ENCODE measurements at regions not wholly inside any gene's neighbourhood (a gene's known extent, or its start where the extent isn't known, plus 50 kb on each side); places are given as distances from the start of the nearest gene placed in this dataset.

- no peak for DNase-seq (ENCODE audit: low read depth in 4 of 4, low spot score in 1 of 4)
Observed at GRCh38 chr3:6526861-6527260, 334.1 kb upstream of the GRM7 start.

- no peak for DNase-seq (ENCODE audit: low read depth in 4 of 4, low spot score in 1 of 4)
Observed at GRCh38 chr3:6528951-6529350, 332.0 kb upstream of the GRM7 start.

GRCh38 chr3:6531153-6531552 is 329.8 kb upstream of the GRM7 start:
- no peak for DNase-seq (ENCODE audit: low read depth in 4 of 4, low spot score in 1 of 4)

- no peak for DNase-seq (ENCODE audit: low read depth in 4 of 4, low spot score in 1 of 4)
Observed at GRCh38 chr3:6532101-6532500, 328.8 kb upstream of the GRM7 start.

- DNase-seq (ENCODE audit: low read depth in 4 of 4, low spot score in 1 of 4): no peak
Observed at GRCh38 chr3:6540981-6541380, 319.9 kb upstream of the GRM7 start.

- DNase-seq (ENCODE audit: low read depth in 4 of 4, low spot score in 1 of 4): no peak
Observed at GRCh38 chr3:6542795-6543194, 318.1 kb upstream of the GRM7 start.

- DNase-seq (ENCODE audit: low read depth in 4 of 4, low spot score in 1 of 4): no peak
Observed at GRCh38 chr3:6549296-6549695, 311.6 kb upstream of the GRM7 start.

- DNase-seq (ENCODE audit: low read depth in 4 of 4, low spot score in 1 of 4): no peak
Observed at GRCh38 chr3:6551165-6551564, 309.8 kb upstream of the GRM7 start.

- DNase-seq (ENCODE audit: low read depth in 4 of 4, low spot score in 1 of 4): no peak
Observed at GRCh38 chr3:6560259-6560658, 300.7 kb upstream of the GRM7 start.

- DNase-seq (ENCODE audit: low read depth in 4 of 4, low spot score in 1 of 4): no peak
Observed at GRCh38 chr3:6567241-6567640, 293.7 kb upstream of the GRM7 start.

GRCh38 chr3:6568999-6569493 is 291.9 kb upstream of the GRM7 start:
- DNase-seq (ENCODE audit: low read depth in 4 of 4, low spot score in 1 of 4): no peak

- no peak for DNase-seq (ENCODE audit: low read depth in 4 of 4, low spot score in 1 of 4)
Observed at GRCh38 chr3:6571448-6571847, 289.5 kb upstream of the GRM7 start.

GRCh38 chr3:6577584-6577983 is 283.3 kb upstream of the GRM7 start:
- DNase-seq (ENCODE audit: low read depth in 4 of 4, low spot score in 1 of 4): no peak

- no peak for DNase-seq (ENCODE audit: low read depth in 4 of 4, low spot score in 1 of 4)
Observed at GRCh38 chr3:6578526-6578925, 282.4 kb upstream of the GRM7 start.

- DNase-seq (ENCODE audit: low read depth in 4 of 4, low spot score in 1 of 4): no peak
Observed at GRCh38 chr3:6580808-6581207, 280.1 kb upstream of the GRM7 start.

GRCh38 chr3:6585360-6585759 is 275.6 kb upstream of the GRM7 start:
- no peak for DNase-seq (ENCODE audit: low read depth in 4 of 4, low spot score in 1 of 4)

- DNase-seq (ENCODE audit: low read depth in 4 of 4, low spot score in 1 of 4): no peak
Observed at GRCh38 chr3:6600237-6600636, 260.7 kb upstream of the GRM7 start.

GRCh38 chr3:6601374-6601773 is 259.5 kb upstream of the GRM7 start:
- DNase-seq (ENCODE audit: low read depth in 4 of 4, low spot score in 1 of 4): no peak

GRCh38 chr3:6602329-6602728 is 258.6 kb upstream of the GRM7 start:
- no peak for DNase-seq (ENCODE audit: low read depth in 4 of 4, low spot score in 1 of 4)

- no peak for DNase-seq (ENCODE audit: low read depth in 4 of 4, low spot score in 1 of 4)
Observed at GRCh38 chr3:6605227-6605626, 255.7 kb upstream of the GRM7 start.

GRCh38 chr3:6608843-6609242 is 252.1 kb upstream of the GRM7 start:
- DNase-seq (ENCODE audit: low read depth in 4 of 4, low spot score in 1 of 4): no peak

- no peak for DNase-seq (ENCODE audit: low read depth in 4 of 4, low spot score in 1 of 4)
Observed at GRCh38 chr3:6612034-6612616, 248.8 kb upstream of the GRM7 start.

- no peak for DNase-seq (ENCODE audit: low read depth in 4 of 4, low spot score in 1 of 4)
Observed at GRCh38 chr3:6622260-6622659, 238.7 kb upstream of the GRM7 start.

GRCh38 chr3:6622712-6623111 is 238.2 kb upstream of the GRM7 start:
- DNase-seq (ENCODE audit: low read depth in 4 of 4, low spot score in 1 of 4): no peak
